ENCODE measurements at regions not wholly inside any gene's neighbourhood (a gene's known extent, or its start where the extent isn't known, plus 50 kb on each side); places are given as distances from the start of the nearest gene placed in this dataset.
A peak's percentile ranks its signal among the peaks of the same experiment; 100 is the strongest.
"Not testable (repeated sequence)": the region's sequence is repeated elsewhere in the genome, so short reads cannot be mapped to it uniquely, and the experiment has no call there.

GRCh38 chr16:21390634-21391033 is 112.5 kb upstream of the CRYM start:
- H3K9me3 Mint-ChIP-seq (ENCODE audit: insufficient read depth), result not testable (repeated sequence)

GRCh38 chr16:21389860-21390259 is 111.8 kb upstream of the CRYM start:
- H4K20me1 ChIP-seq (ENCODE audit: control insufficient read depth, insufficient read depth, low read length, poor library complexity, severe bottlenecking); H3K9me3 ChIP-seq (ENCODE audit: control extremely low read depth in 1 of 3, control insufficient read depth in 2 of 3, insufficient read depth in 1 of 3, low read length in 2 of 3); H3K4me1 ChIP-seq (ENCODE audit: control insufficient read depth in 2 of 2, insufficient read depth in 2 of 2, low read length in 2 of 2); CTCF ChIA-PET; H2AFZ ChIP-seq (ENCODE audit: insufficient read depth, low read depth, low read length, poor library complexity, severe bottlenecking); H3K27me3 ChIP-seq (replicated peaks in 1 of 4; ENCODE audit: control extremely low read depth in 1 of 4, control insufficient read depth in 3 of 4, insufficient read depth in 4 of 4, low read length in 3 of 4); POLR2A ChIA-PET; H3K4me3 ChIP-seq (ENCODE audit: control extremely low read depth in 1 of 5, extremely low read depth in 1 of 5, insufficient read depth in 1 of 5, low read depth in 2 of 5, low read length in 4 of 5); H3K9ac ChIP-seq (ENCODE audit: low read length); H3K27ac ChIP-seq (ENCODE audit: low read length in 2 of 2); H3K4me3 Mint-ChIP-seq; H3K4me1 Mint-ChIP-seq; intact Hi-C loops (cut with micrococcal nuclease); H3K36me3 ChIP-seq (replicated peaks in 1 of 2; ENCODE audit: control extremely low read depth in 1 of 2, control insufficient read depth in 1 of 2, extremely low read depth in 1 of 2, insufficient read depth in 2 of 2, low read length in 1 of 2); H3K79me2 ChIP-seq (ENCODE audit: control insufficient read depth, insufficient read depth, low read length); H3K27me3 Mint-ChIP-seq; H3K4me2 ChIP-seq (replicated peaks; ENCODE audit: low read depth, low read length, poor library complexity, severe bottlenecking); DNase-seq; H3K27ac Mint-ChIP-seq; H3K9me3 Mint-ChIP-seq (ENCODE audit: insufficient read depth): not testable (repeated sequence)
- WGBS (ENCODE audit: insufficient coverage), result no CpG with 5 or more reads among the region's 7 CpGs
- ATAC-seq (ENCODE audit: low read depth), result peak; percentile 36

More at GRCh38 chr16:21390634-21391033, 112.5 kb upstream of the CRYM start:
- H2AFZ ChIP-seq (ENCODE audit: insufficient read depth, low read depth, low read length, poor library complexity, severe bottlenecking); H3K9me3 ChIP-seq (ENCODE audit: control extremely low read depth in 1 of 3, control insufficient read depth in 2 of 3, insufficient read depth in 1 of 3, low read length in 2 of 3); CTCF ChIA-PET; H3K36me3 ChIP-seq (replicated peaks in 1 of 2; ENCODE audit: control extremely low read depth in 1 of 2, control insufficient read depth in 1 of 2, extremely low read depth in 1 of 2, insufficient read depth in 2 of 2, low read length in 1 of 2); H4K20me1 ChIP-seq (ENCODE audit: control insufficient read depth, insufficient read depth, low read length, poor library complexity, severe bottlenecking); H3K79me2 ChIP-seq (ENCODE audit: control insufficient read depth, insufficient read depth, low read length); H3K27me3 Mint-ChIP-seq; POLR2A ChIA-PET; H3K27me3 ChIP-seq (replicated peaks in 1 of 4; ENCODE audit: control extremely low read depth in 1 of 4, control insufficient read depth in 3 of 4, insufficient read depth in 4 of 4, low read length in 3 of 4); H3K4me2 ChIP-seq (replicated peaks; ENCODE audit: low read depth, low read length, poor library complexity, severe bottlenecking); H3K27ac Mint-ChIP-seq; ATAC-seq (ENCODE audit: low read depth); DNase-seq; H3K4me1 Mint-ChIP-seq; H3K4me3 Mint-ChIP-seq; H3K9ac ChIP-seq (ENCODE audit: low read length); H3K27ac ChIP-seq (ENCODE audit: low read length in 2 of 2); H3K4me3 ChIP-seq (ENCODE audit: control extremely low read depth in 1 of 5, extremely low read depth in 1 of 5, insufficient read depth in 1 of 5, low read depth in 2 of 5, low read length in 4 of 5); H3K4me1 ChIP-seq (ENCODE audit: control insufficient read depth in 2 of 2, insufficient read depth in 2 of 2, low read length in 2 of 2); intact Hi-C loops (cut with micrococcal nuclease): not testable (repeated sequence)
- WGBS (ENCODE audit: insufficient coverage), result no CpG with 5 or more reads among the region's 3 CpGs

- H3K4me1 ChIP-seq (ENCODE audit: control insufficient read depth in 2 of 2, insufficient read depth in 2 of 2, low read length in 2 of 2); POLR2A ChIA-PET; H3K4me1 Mint-ChIP-seq; intact Hi-C loops (cut with micrococcal nuclease); H3K9ac ChIP-seq (ENCODE audit: low read length); H3K27me3 Mint-ChIP-seq; H3K9me3 Mint-ChIP-seq (ENCODE audit: insufficient read depth); H3K27ac Mint-ChIP-seq; H3K79me2 ChIP-seq (ENCODE audit: control insufficient read depth, insufficient read depth, low read length); H3K27me3 ChIP-seq (replicated peaks in 1 of 4; ENCODE audit: control extremely low read depth in 1 of 4, control insufficient read depth in 3 of 4, insufficient read depth in 4 of 4, low read length in 3 of 4); CTCF ChIA-PET; H3K4me3 ChIP-seq (ENCODE audit: control extremely low read depth in 1 of 5, extremely low read depth in 1 of 5, insufficient read depth in 1 of 5, low read depth in 2 of 5, low read length in 4 of 5); ATAC-seq (ENCODE audit: low read depth); H3K27ac ChIP-seq (ENCODE audit: low read length in 2 of 2); H3K4me3 Mint-ChIP-seq; H3K36me3 ChIP-seq (replicated peaks in 1 of 2; ENCODE audit: control extremely low read depth in 1 of 2, control insufficient read depth in 1 of 2, extremely low read depth in 1 of 2, insufficient read depth in 2 of 2, low read length in 1 of 2); H2AFZ ChIP-seq (ENCODE audit: insufficient read depth, low read depth, low read length, poor library complexity, severe bottlenecking); H3K4me2 ChIP-seq (replicated peaks; ENCODE audit: low read depth, low read length, poor library complexity, severe bottlenecking); DNase-seq; H4K20me1 ChIP-seq (ENCODE audit: control insufficient read depth, insufficient read depth, low read length, poor library complexity, severe bottlenecking); H3K9me3 ChIP-seq (ENCODE audit: control extremely low read depth in 1 of 3, control insufficient read depth in 2 of 3, insufficient read depth in 1 of 3, low read length in 2 of 3): not testable (repeated sequence)
- WGBS (ENCODE audit: insufficient coverage), result no CpG with 5 or more reads among the region's 3 CpGs
Observed at GRCh38 chr16:21387757-21388156, 109.7 kb upstream of the CRYM start.

DNA sequence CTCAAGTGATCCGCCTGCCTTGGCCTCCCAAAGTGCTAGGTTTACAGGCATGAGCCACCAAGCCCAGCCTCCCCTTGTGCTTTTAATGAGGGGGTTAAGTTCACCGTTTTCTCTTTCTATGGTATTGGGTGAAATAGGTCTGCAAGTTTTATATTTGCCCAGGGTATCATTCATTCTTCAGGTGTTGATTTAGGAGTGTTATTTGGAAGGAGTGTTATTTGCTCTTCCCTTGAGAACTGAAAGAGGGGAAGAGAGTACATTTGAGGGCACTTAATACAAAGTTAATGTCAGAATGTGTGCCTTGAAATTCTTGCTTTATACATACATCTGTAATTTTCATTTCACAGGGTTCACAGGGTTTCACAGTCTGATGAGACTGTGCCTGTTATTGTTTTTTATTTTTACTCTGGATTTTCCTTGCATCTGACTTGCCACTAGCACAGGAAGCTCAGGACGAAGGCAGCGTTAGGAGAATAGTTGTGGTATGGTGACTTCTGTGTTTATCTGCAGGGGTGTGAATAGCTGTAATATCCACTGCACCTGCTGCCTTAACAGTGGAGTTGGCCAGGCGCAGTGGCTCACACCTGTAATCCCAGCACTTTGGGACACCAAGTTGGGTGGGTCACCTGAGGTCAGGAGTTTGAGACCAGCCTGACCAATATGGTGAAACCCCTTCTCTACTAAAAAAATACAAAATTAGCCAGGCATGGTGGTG is 108.3 kb upstream of the CRYM start:
- H3K9me3 Mint-ChIP-seq (ENCODE audit: insufficient read depth); H3K4me3 ChIP-seq (ENCODE audit: control extremely low read depth in 1 of 5, extremely low read depth in 1 of 5, insufficient read depth in 1 of 5, low read depth in 2 of 5, low read length in 4 of 5); H3K27ac Mint-ChIP-seq; H2AFZ ChIP-seq (ENCODE audit: insufficient read depth, low read depth, low read length, poor library complexity, severe bottlenecking); H3K9ac ChIP-seq (ENCODE audit: low read length); H3K4me1 ChIP-seq (ENCODE audit: control insufficient read depth in 2 of 2, insufficient read depth in 2 of 2, low read length in 2 of 2); H3K4me3 Mint-ChIP-seq; H3K27me3 ChIP-seq (replicated peaks in 1 of 4; ENCODE audit: control extremely low read depth in 1 of 4, control insufficient read depth in 3 of 4, insufficient read depth in 4 of 4, low read length in 3 of 4); POLR2A ChIA-PET; H3K27me3 Mint-ChIP-seq; H3K4me2 ChIP-seq (replicated peaks; ENCODE audit: low read depth, low read length, poor library complexity, severe bottlenecking); H3K9me3 ChIP-seq (ENCODE audit: control extremely low read depth in 1 of 3, control insufficient read depth in 2 of 3, insufficient read depth in 1 of 3, low read length in 2 of 3); H3K79me2 ChIP-seq (ENCODE audit: control insufficient read depth, insufficient read depth, low read length); H3K27ac ChIP-seq (ENCODE audit: low read length in 2 of 2); intact Hi-C loops (cut with micrococcal nuclease); H4K20me1 ChIP-seq (ENCODE audit: control insufficient read depth, insufficient read depth, low read length, poor library complexity, severe bottlenecking); H3K36me3 ChIP-seq (replicated peaks in 1 of 2; ENCODE audit: control extremely low read depth in 1 of 2, control insufficient read depth in 1 of 2, extremely low read depth in 1 of 2, insufficient read depth in 2 of 2, low read length in 1 of 2); DNase-seq; H3K4me1 Mint-ChIP-seq; CTCF ChIA-PET; ATAC-seq (ENCODE audit: low read depth): not testable (repeated sequence)
- WGBS (ENCODE audit: insufficient coverage), result no CpG with 5 or more reads among the region's 5 CpGs
